Endothelial cell of umbilical vein (primary cell): ENCODE measurements at regions not wholly inside any gene's neighbourhood (a gene's known extent, or its start where the extent isn't known, plus 50 kb on each side); places are given as distances from the start of the nearest gene placed in this dataset.

Source experiments
- BruUV-seq: library from RNA; stranded (reverse); fragments of 400-500 nt; replicated peaks from 2 replicates; lab custom pipeline; 2021; lab: Mats Ljungman, UMichigan
- CTCF ChIA-PET: fragments of 300-600, 350-600 bp; sonication (Branson Sonifier 250); formaldehyde crosslinking; loops from one replicate; lab custom pipeline; 2021; ENCODE audit warnings: antibody characterized with exemption, inconsistent platforms; lab: Charles Lee
- POLR2A ChIA-PET: fragments of 300-600, 350-600 bp; sonication (Branson Sonifier 250); formaldehyde crosslinking; loops from one replicate; lab custom pipeline; 2021; ENCODE audit warnings: antibody characterized with exemption, inconsistent platforms; lab: Charles Lee
- DNase-seq: peaks from one replicate; pipeline ENCODE4 v3.0.0-alpha.2; 2011; ENCODE audit warnings: low read depth, low spot score
- FAIRE-seq: peaks from 2 replicates; lab custom pipeline; 2011; peaks lifted over from hg19 to GRCh38; lab: Jason Lieb, UNC
- H2AFZ ChIP-seq: 2 replicates; pipeline ENCODE4 v1.6.0; 2012; ENCODE audit warnings: low read depth, low read length, control low read depth, inconsistent platforms
- H3K27ac ChIP-seq: 2 replicates; pipeline ENCODE4 v1.5.1; 2011; ENCODE audit warnings: low read depth, mild to moderate bottlenecking, control low read depth, low read length, moderate library complexity; ENCODE audit not compliant: insufficient read depth
- H3K27me3 ChIP-seq, 2 experiments: 2 replicates each; pipeline versions ENCODE4 v1.6.0 to v1.6.1; 2011; ENCODE audit warnings: low read length in 2 of 2, mixed read lengths in 1 of 2; ENCODE audit not compliant: control insufficient read depth in 2 of 2, insufficient read depth in 2 of 2
- H3K36me3 ChIP-seq, 2 experiments: 2 replicates in 1 of 2; 3 replicates in 1 of 2; pipeline ENCODE4 v1.5.1; 2011; ENCODE audit warnings: low read length in 2 of 2, mild to moderate bottlenecking in 1 of 2, moderate library complexity in 1 of 2; ENCODE audit not compliant: control insufficient read depth in 2 of 2, insufficient read depth in 2 of 2; ENCODE audit errors: extremely low read depth in 1 of 2
- H3K4me1 ChIP-seq: 3 replicates; pipeline ENCODE4 v1.5.1; 2011; ENCODE audit warnings: mild to moderate bottlenecking, low read length; ENCODE audit not compliant: control insufficient read depth, insufficient read depth; ENCODE audit errors: extremely low read depth
- H3K4me2 ChIP-seq: 2 replicates; pipeline ENCODE4 v1.6.1; 2011; ENCODE audit warnings: low read length, control low read depth, mixed read lengths; ENCODE audit not compliant: insufficient read depth
- H3K4me3 ChIP-seq, 3 experiments: fragments of 200-600 bp in 1 of 3; sonication (generic), shearing (Covaris generic) in 1 of 3; replicated peaks in 1 of 3; 2 replicates each; pipeline ENCODE4 v1.5.1; 2011 to 2016; ENCODE audit warnings: control low read depth in 3 of 3, low read length in 3 of 3, mild to moderate bottlenecking in 2 of 3, inconsistent platforms in 1 of 3, low read depth in 1 of 3, moderate library complexity in 1 of 3; ENCODE audit not compliant: insufficient read depth in 1 of 3
- H3K79me2 ChIP-seq: 2 replicates; pipeline ENCODE4 v1.6.0; 2012; ENCODE audit warnings: low read length, inconsistent platforms; ENCODE audit not compliant: control insufficient read depth, insufficient read depth
- H3K9ac ChIP-seq: replicated peaks from 2 replicates; pipeline ENCODE3; 2011; ENCODE audit warnings: low read length, control low read depth; ENCODE audit not compliant: insufficient read depth; ENCODE audit errors: extremely low read depth
- H3K9me1 ChIP-seq: replicated peaks from 3 replicates; pipeline ENCODE4 v1.6.0; 2011; ENCODE audit warnings: mild to moderate bottlenecking, low read length; ENCODE audit not compliant: control insufficient read depth, insufficient read depth; ENCODE audit errors: extremely low read depth
- H3K9me3 ChIP-seq: replicated peaks from 2 replicates; pipeline ENCODE4 v1.5.1; 2012; ENCODE audit warnings: low read length, inconsistent platforms; ENCODE audit not compliant: control insufficient read depth, insufficient read depth
- H4K20me1 ChIP-seq: replicated peaks from 2 replicates; pipeline ENCODE3; 2011; ENCODE audit warnings: mild to moderate bottlenecking, low read length; ENCODE audit not compliant: control insufficient read depth, insufficient read depth; ENCODE audit errors: extremely low read depth
- EZH2 ChIP-seq: IDR thresholded peaks from 2 replicates; pipeline ENCODE4 v1.6.1; 2012; ENCODE audit warnings: borderline replicate concordance, low read depth, mild to moderate bottlenecking, moderate library complexity, low read length, inconsistent platforms; ENCODE audit not compliant: severe bottlenecking
- FOS ChIP-seq: IDR thresholded peaks from 2 replicates; pipeline ENCODE4 v1.6.1; 2011; ENCODE audit warnings: mild to moderate bottlenecking, low read length, moderate library complexity, borderline replicate concordance; ENCODE audit not compliant: insufficient read depth
- GATA2 ChIP-seq: IDR thresholded peaks from 2 replicates; pipeline ENCODE4 v1.7.0; 2011; ENCODE audit warnings: low read depth, mild to moderate bottlenecking, moderate library complexity, mixed read lengths, low read length; ENCODE audit not compliant: insufficient read length, insufficient read depth
- JUN ChIP-seq: IDR thresholded peaks from 2 replicates; pipeline ENCODE4 v1.6.1; 2011; ENCODE audit warnings: borderline replicate concordance, low read depth; ENCODE audit not compliant: insufficient read length, insufficient read depth
- MYC ChIP-seq: IDR thresholded peaks from one replicate; pipeline ENCODE4 v1.6.1; 2011; ENCODE audit warnings: mild to moderate bottlenecking, low read depth, low read length
- POLR2A ChIP-seq: IDR thresholded peaks from 2 replicates; pipeline ENCODE4 v1.6.1; 2012; ENCODE audit warnings: low read depth, mild to moderate bottlenecking, control low read depth, low read length
- POLR2AphosphoS5 ChIP-seq: IDR thresholded peaks from 2 replicates; pipeline ENCODE4 v1.6.1; 2012; ENCODE audit warnings: low read depth, mild to moderate bottlenecking, control low read depth, low read length, moderate library complexity; ENCODE audit not compliant: insufficient read depth
- dilution Hi-C: fragments of 300-500 bp; cut with MboI; formaldehyde crosslinking; loops from one replicate; pipeline ENCODE4 v1.15.0; 2019; ENCODE audit warnings: low sequenced_read_pairs; ENCODE audit not compliant: extremely low pct_ligation_motif_present
- intact Hi-C: fragments of 100-400 bp; cut with micrococcal nuclease; formaldehyde crosslinking; loops from one replicate; pipeline ENCODE4 v1.10.0; 2022
- TF ChIP-seq, protein P1 (sequence below), 2 donors: IDR thresholded peaks; 1 replicate in 1 of 2; 2 replicates in 1 of 2; pipeline ENCODE4 v1.5.1; 2011; ENCODE audit warnings: low read length in 2 of 2, mild to moderate bottlenecking in 2 of 2, moderate library complexity in 2 of 2, control low read depth in 1 of 2, inconsistent platforms in 1 of 2, low read depth in 1 of 2; ENCODE audit not compliant: insufficient read depth in 1 of 2; ENCODE audit errors: extremely low read depth in 1 of 2

DNA sequence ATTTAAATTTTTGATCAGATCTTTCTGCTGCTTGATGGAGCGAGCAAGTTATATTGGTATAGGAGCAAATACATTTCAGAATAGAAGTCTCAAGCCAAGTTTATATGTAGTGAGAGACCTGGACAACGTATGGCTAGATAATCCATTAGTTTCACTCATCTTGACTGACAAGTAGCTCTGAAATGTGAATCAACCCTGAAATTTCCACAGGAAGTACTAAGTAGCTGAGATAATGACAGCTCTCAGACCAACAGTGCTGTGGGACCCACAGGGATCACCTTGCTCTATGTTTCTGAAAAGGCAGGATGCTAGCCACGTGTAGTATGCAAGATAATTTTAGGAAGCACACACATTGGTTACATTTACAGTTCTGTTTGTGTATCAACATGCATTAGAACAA lies 258.6 kb upstream of the FOXN3 start:
- Histone ChIP-seq H3K4me2 (no peak overlapping the region), H3K9ac (no peak overlapping the region), H3K4me3 (no peak overlapping the region), H3K27me3 (no peaks in the 10 kb centered on the region), H3K79me2 (no peaks in the 10 kb centered on the region), H3K9me1 (no peaks in the 10 kb centered on the region), H3K9me3 (no peaks in the 10 kb centered on the region), H3K4me1 (no peaks in the 10 kb centered on the region), H2AFZ (no peak overlapping the region), H4K20me1 (no peaks in the 10 kb centered on the region), H3K36me3 (no peaks in the 10 kb centered on the region), H3K27ac (no peak overlapping the region)
- ChIA-PET CTCF (no interaction called here), POLR2A (no interaction called here)
- BruUV-seq, result no TSS peak
- intact Hi-C loops, result no loop called here
- dilution Hi-C loops, result no loop called here
- no peak for TF ChIP-seq POLR2AphosphoS5
- TF ChIP-seq MYC, result no peak
- TF ChIP-seq, protein P1, sequence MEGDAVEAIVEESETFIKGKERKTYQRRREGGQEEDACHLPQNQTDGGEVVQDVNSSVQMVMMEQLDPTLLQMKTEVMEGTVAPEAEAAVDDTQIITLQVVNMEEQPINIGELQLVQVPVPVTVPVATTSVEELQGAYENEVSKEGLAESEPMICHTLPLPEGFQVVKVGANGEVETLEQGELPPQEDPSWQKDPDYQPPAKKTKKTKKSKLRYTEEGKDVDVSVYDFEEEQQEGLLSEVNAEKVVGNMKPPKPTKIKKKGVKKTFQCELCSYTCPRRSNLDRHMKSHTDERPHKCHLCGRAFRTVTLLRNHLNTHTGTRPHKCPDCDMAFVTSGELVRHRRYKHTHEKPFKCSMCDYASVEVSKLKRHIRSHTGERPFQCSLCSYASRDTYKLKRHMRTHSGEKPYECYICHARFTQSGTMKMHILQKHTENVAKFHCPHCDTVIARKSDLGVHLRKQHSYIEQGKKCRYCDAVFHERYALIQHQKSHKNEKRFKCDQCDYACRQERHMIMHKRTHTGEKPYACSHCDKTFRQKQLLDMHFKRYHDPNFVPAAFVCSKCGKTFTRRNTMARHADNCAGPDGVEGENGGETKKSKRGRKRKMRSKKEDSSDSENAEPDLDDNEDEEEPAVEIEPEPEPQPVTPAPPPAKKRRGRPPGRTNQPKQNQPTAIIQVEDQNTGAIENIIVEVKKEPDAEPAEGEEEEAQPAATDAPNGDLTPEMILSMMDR (IDR thresholded peaks at IDR 0.05; ENCODE audit: extremely low read depth in 1 of 2, insufficient read depth in 1 of 2, low read depth in 1 of 2, low read length in 2 of 2), result no peak
- TF ChIP-seq JUN, result no peak
- no peak for TF ChIP-seq FOS
- TF ChIP-seq POLR2A, result no peak
- TF ChIP-seq GATA2, result no peak
- no peak for TF ChIP-seq EZH2
- DNase-seq (no peak), FAIRE-seq (no peak)
